ENCODE measurements at regions not wholly inside any gene's neighbourhood (a gene's known extent, or its start where the extent isn't known, plus 50 kb on each side); places are given as distances from the start of the nearest gene placed in this dataset.

GRCh38 chrX:39758791-39759525 is 338.8 kb downstream of the BCOR start:
- TF ChIP-seq POLR2A (IDR thresholded peaks at IDR 0.05): no peak
- TF ChIP-seq CTCF (IDR thresholded peaks at IDR 0.05): no peak
